Neural progenitor cell (in vitro differentiated cells): ENCODE measurements at regions not wholly inside any gene's neighbourhood (a gene's known extent, or its start where the extent isn't known, plus 50 kb on each side); places are given as distances from the start of the nearest gene placed in this dataset.

ENCODE experiments used
- DNase-seq: peaks from one replicate; pipeline ENCODE4 v3.0.0-alpha.2; 2016; ENCODE audit warnings: low spot score
- H2AFZ ChIP-seq: fragments of 200-600 bp; sonication (generic); replicated peaks from 2 replicates; pipeline ENCODE4 v1.6.1; 2016; ENCODE audit warnings: antibody characterized with exemption
- H3F3A ChIP-seq: fragments of 200-600 bp; sonication (generic); 2 replicates; pipeline ENCODE4 v1.6.1; 2016; ENCODE audit warnings: antibody characterized with exemption, low read depth
- H3K27ac ChIP-seq: fragments of 200-600 bp; sonication (generic); 2 replicates; pipeline ENCODE4 v1.5.1; 2016; ENCODE audit warnings: mild to moderate bottlenecking
- H3K27me3 ChIP-seq: fragments of 200-600 bp; sonication (generic); 2 replicates; pipeline ENCODE4 v1.6.1; 2016; ENCODE audit warnings: mild to moderate bottlenecking, moderate library complexity
- H3K36me3 ChIP-seq: fragments of 200-600 bp; sonication (generic); 2 replicates; pipeline ENCODE4 v1.5.1; 2016
- H3K4me1 ChIP-seq: fragments of 200-600 bp; sonication (generic); 2 replicates; pipeline ENCODE4 v1.6.1; 2016; ENCODE audit warnings: mixed run types
- H3K4me2 ChIP-seq: fragments of 200-600 bp; sonication (generic); 2 replicates; pipeline ENCODE4 v1.6.1; 2016
- H3K4me3 ChIP-seq: fragments of 200-600 bp; sonication (generic); 2 replicates; pipeline ENCODE4 v1.5.1; 2016
- H3K79me2 ChIP-seq: fragments of 200-600 bp; sonication (generic); 2 replicates; pipeline ENCODE4 v1.6.1; 2016; ENCODE audit warnings: low read depth
- H3K9ac ChIP-seq: fragments of 200-600 bp; sonication (generic); 2 replicates; pipeline ENCODE4 v1.6.1; 2016
- H3K9me3 ChIP-seq: fragments of 200-600 bp; sonication (generic); 2 replicates; pipeline ENCODE4 v1.5.1; 2016; ENCODE audit warnings: low read depth
- H4K20me1 ChIP-seq: fragments of 200-600 bp; sonication (generic); 2 replicates; pipeline ENCODE4 v1.6.1; 2016; ENCODE audit warnings: low read depth
- H3K27ac Mint-ChIP-seq: 3 replicates; pipeline ENCODE4 v1.8.0; 2021; ENCODE audit warnings: mixed read lengths
- H3K27me3 Mint-ChIP-seq: 2 replicates; pipeline ENCODE4 v1.8.0; 2022; ENCODE audit warnings: low read depth, mild to moderate bottlenecking, inconsistent platforms, moderate library complexity, mixed read lengths; ENCODE audit not compliant: insufficient read depth
- H3K36me3 Mint-ChIP-seq: 3 replicates; pipeline ENCODE4 v1.8.0; 2021; ENCODE audit warnings: mixed read lengths
- H3K4me1 Mint-ChIP-seq: 3 replicates; pipeline ENCODE4 v1.8.0; 2021; ENCODE audit warnings: mixed read lengths
- H3K4me3 Mint-ChIP-seq: 3 replicates; pipeline ENCODE4 v1.8.0; 2021; ENCODE audit warnings: mild to moderate bottlenecking, moderate library complexity, mixed read lengths
- H3K9me3 Mint-ChIP-seq: 3 replicates; pipeline ENCODE4 v1.8.0; 2020; ENCODE audit warnings: mixed read lengths
- EZH2 ChIP-seq: fragments of 200-600 bp; sonication (generic); IDR thresholded peaks from 2 replicates; pipeline ENCODE4 v1.6.1; 2017; ENCODE audit warnings: antibody characterized with exemption, mild to moderate bottlenecking, moderate library complexity
- EZH2phosphoT487 ChIP-seq: fragments of 200-600 bp; sonication (generic); IDR thresholded peaks from 2 replicates; pipeline ENCODE4 v1.6.1; 2017; ENCODE audit warnings: antibody characterized with exemption
- TF ChIP-seq, protein P1 (sequence below): fragments of 200-600 bp; sonication (generic); IDR thresholded peaks from 2 replicates; pipeline ENCODE4 v1.5.1; 2017; ENCODE audit warnings: antibody characterized with exemption, mild to moderate bottlenecking

DNA sequence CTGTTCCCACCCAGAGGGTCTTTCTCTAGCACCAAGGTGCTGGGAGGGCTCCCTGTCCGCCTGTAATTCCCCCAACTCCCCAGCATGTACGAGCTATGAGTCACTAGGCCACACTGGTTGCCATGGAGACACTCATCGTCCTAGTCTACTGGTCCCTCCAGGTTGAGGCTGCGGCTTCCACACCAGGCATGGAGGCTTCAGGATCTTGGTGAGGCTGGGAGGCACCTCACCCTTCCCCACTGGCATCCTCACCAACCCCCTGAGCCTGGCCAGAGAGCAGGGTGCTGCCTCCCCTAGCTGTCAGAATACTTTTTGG lies 75.6 kb upstream of the KAZN start:
- peaks cover 2% of the 10 kb centered on the region for H3K27me3 Mint-ChIP-seq
- H4K20me1 ChIP-seq, result no peaks in the 10 kb centered on the region
- H3K4me1 Mint-ChIP-seq, result peaks cover 25% of the 10 kb centered on the region
- peak; percentile 37 for DNase-seq
- no peaks in the 10 kb centered on the region for H3K79me2 ChIP-seq
- no peaks in the 10 kb centered on the region for H3F3A ChIP-seq
- H2AFZ ChIP-seq, result no peak overlapping the region
- H3K36me3 ChIP-seq, result no peaks in the 10 kb centered on the region
- H3K27me3 ChIP-seq, result no peaks in the 10 kb centered on the region
- no peak for TF ChIP-seq EZH2
- TF ChIP-seq, protein P1, sequence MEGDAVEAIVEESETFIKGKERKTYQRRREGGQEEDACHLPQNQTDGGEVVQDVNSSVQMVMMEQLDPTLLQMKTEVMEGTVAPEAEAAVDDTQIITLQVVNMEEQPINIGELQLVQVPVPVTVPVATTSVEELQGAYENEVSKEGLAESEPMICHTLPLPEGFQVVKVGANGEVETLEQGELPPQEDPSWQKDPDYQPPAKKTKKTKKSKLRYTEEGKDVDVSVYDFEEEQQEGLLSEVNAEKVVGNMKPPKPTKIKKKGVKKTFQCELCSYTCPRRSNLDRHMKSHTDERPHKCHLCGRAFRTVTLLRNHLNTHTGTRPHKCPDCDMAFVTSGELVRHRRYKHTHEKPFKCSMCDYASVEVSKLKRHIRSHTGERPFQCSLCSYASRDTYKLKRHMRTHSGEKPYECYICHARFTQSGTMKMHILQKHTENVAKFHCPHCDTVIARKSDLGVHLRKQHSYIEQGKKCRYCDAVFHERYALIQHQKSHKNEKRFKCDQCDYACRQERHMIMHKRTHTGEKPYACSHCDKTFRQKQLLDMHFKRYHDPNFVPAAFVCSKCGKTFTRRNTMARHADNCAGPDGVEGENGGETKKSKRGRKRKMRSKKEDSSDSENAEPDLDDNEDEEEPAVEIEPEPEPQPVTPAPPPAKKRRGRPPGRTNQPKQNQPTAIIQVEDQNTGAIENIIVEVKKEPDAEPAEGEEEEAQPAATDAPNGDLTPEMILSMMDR, result no peak
- TF ChIP-seq EZH2phosphoT487, result no peak
- no peak overlapping the region for H3K4me2 ChIP-seq
- H3K9me3 Mint-ChIP-seq, result peaks cover under 1% of the 10 kb centered on the region
- H3K4me1 ChIP-seq, result no peaks in the 10 kb centered on the region
- H3K4me3 Mint-ChIP-seq, result no peak overlapping the region
- peak overlapping the region; percentile 14 for H3K27ac Mint-ChIP-seq
- H3K36me3 Mint-ChIP-seq, result peaks cover 2% of the 10 kb centered on the region
- no peak overlapping the region for H3K27ac ChIP-seq
- H3K9ac ChIP-seq, result no peak overlapping the region
- H3K9me3 ChIP-seq, result no peaks in the 10 kb centered on the region
- H3K4me3 ChIP-seq, result no peak overlapping the region

GRCh38 chr1:14524826-14525636 lies 73.5 kb upstream of the KAZN start:
- DNase-seq, result no peak
- H3K4me2 ChIP-seq, result no peak overlapping the region
- H3K4me1 Mint-ChIP-seq, result peaks cover 28% of the 10 kb centered on the region
- no peaks in the 10 kb centered on the region for H3K9me3 ChIP-seq
- H4K20me1 ChIP-seq, result no peaks in the 10 kb centered on the region
- TF ChIP-seq EZH2phosphoT487, result no peak
- TF ChIP-seq, protein P1, result no peak
- TF ChIP-seq EZH2, result no peak
- H3F3A ChIP-seq, result no peaks in the 10 kb centered on the region
- H3K4me1 ChIP-seq, result no peaks in the 10 kb centered on the region
- no peaks in the 10 kb centered on the region for H3K79me2 ChIP-seq
- no peak overlapping the region for H3K4me3 Mint-ChIP-seq
- H3K4me3 ChIP-seq, result no peak overlapping the region
- no peak overlapping the region for H3K27ac ChIP-seq
- peaks cover 6% of the 10 kb centered on the region for H3K27me3 Mint-ChIP-seq
- peaks cover 4% of the 10 kb centered on the region for H3K9me3 Mint-ChIP-seq
- H3K36me3 Mint-ChIP-seq, result peaks cover 2% of the 10 kb centered on the region
- H3K27ac Mint-ChIP-seq, result no peak overlapping the region
- no peaks in the 10 kb centered on the region for H3K27me3 ChIP-seq
- H3K36me3 ChIP-seq, result no peaks in the 10 kb centered on the region
- no peak overlapping the region for H2AFZ ChIP-seq
- H3K9ac ChIP-seq, result no peak overlapping the region

DNA sequence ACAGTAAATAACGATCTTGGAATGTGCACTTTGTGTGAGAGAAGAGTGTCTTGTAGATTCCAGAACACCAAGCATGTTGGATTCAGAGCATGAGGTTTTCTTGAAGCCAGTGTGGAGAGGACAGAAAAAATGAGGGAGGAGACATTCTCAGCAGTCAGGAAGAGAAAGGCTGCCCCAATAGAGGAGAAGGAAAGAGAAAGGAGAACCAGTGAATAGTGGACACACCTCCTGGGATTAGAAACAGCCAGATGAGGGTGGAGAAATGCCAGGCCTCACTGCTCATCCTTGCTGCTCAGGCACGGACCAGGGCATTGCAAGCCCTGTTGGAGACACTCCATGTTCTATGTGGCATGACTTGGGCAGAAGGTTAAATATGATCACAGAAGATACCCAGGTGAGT lies 69.0 kb upstream of the KAZN start:
- no peak overlapping the region for H2AFZ ChIP-seq
- Mint-ChIP-seq H3K9me3 (peaks cover 4% of the 10 kb centered on the region), H3K27me3 (peaks cover 6% of the 10 kb centered on the region), H3K36me3 (no peaks in the 10 kb centered on the region), H3K27ac (peak overlapping the region; percentile 16), H3K4me3 (no peak overlapping the region), H3K4me1 (peaks cover 7% of the 10 kb centered on the region)
- no peak for DNase-seq
- no peaks in the 10 kb centered on the region for H3K79me2 ChIP-seq
- no peaks in the 10 kb centered on the region for H3K4me1 ChIP-seq
- H3K4me2 ChIP-seq, result no peak overlapping the region
- H3F3A ChIP-seq, result no peaks in the 10 kb centered on the region
- H3K9me3 ChIP-seq, result no peaks in the 10 kb centered on the region
- no peak overlapping the region for H3K27ac ChIP-seq
- H3K9ac ChIP-seq, result no peak overlapping the region
- TF ChIP-seq, protein P1, result no peak
- TF ChIP-seq EZH2 (no peak), EZH2phosphoT487 (no peak)
- no peak overlapping the region for H3K4me3 ChIP-seq
- no peaks in the 10 kb centered on the region for H3K27me3 ChIP-seq
- no peaks in the 10 kb centered on the region for H3K36me3 ChIP-seq
- no peaks in the 10 kb centered on the region for H4K20me1 ChIP-seq
